ENCODE measurements at regions not wholly inside any gene's neighbourhood (a gene's known extent, or its start where the extent isn't known, plus 50 kb on each side); places are given as distances from the start of the nearest gene placed in this dataset.

DNA sequence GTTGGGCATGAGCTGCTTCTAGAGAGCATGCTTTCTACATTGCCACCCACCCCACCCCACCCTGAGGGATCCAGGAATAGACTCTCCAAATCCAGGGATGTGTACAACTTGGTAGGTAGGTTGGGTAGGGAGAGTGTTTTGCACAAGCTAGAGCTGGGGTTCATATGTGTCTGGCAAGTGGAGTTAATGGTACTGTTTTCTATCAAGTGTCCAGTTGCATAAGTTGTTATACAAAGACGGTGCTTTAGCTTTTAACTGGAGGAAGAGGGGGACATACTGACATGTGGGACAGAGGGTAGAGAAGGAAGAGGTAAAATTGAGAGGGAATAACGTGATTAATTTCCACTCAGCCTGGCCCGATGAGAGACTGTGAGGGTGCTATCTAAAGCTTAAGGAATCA, 51.0 kb upstream of the TNC start:
- no peak for DNase-seq

DNA sequence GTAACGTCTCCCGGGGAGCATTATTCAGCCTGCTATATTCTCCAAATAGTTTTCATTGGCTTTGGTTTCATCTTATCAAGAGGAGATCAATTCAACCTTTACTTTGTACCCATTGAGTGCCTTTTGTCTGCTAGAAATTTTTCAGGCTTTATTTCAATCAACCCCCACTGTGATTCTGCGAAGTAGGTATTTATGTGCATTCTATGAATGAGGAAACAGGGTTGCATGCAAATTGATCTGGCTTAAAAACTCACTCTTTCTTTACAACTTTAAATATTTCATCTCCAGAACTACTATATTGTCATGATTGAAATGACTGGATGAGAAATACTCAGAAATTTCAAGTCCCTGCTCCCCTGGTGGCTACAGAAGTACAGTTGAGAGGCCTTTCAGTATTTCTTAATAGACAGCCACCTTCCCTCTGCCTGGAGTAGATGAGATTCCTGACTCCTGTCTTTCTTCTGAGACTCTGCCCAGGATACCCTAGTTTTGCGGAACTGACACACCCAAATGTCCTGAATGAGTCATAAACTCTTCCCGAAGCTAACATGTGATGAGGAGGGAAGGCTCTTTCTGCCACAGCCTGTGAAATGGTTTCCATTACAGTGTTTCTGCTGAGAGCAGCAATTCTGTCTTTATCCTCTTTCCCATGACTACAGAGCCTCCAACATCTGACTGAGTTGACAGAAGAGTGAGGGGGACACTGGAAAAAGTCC, 52.6 kb upstream of the TNC start:
- no peak for DNase-seq

DNA sequence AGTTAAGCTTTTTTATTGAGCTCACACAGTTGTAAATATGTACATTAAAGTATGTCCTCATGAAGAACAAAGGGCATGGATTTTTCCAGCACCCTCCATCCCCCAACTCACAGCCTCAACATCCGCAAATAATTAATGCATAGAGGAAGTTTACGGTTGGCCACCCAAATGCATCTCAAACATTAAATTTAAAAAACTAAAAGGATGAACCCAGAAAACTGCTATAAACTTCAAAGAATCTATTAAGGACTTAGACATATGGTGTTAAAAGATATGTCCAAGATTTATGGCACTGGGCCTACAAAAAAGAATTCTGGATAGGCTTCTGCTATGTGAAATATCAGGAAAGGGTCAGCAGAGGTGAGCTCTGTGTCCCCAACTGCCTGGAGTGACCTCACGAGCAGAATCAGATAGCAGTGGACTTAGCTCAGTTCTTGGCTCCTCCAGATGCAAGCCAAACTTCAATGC, 54.0 kb upstream of the TNC start:
- DNase-seq, result no peak

DNA sequence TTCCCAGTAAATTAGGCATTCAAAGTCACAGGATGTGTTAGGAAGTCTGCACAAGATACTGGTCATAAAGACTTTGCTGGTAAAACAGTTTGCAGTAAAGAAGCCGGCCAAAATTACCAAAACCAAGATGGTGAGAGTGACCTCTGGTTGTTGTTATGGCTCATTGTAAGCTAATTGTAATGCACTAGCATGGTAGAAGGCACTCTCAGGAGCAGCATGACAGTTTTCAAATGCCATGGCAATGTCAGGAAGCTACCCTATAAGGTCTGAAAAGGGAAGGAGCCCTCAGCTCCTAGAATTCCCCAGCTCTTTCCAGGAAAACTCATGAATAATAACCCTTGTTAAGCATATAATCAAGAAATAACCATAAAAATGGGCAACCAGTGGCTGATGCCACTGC, 64.3 kb upstream of the TNC start:
- no peak for DNase-seq

DNA sequence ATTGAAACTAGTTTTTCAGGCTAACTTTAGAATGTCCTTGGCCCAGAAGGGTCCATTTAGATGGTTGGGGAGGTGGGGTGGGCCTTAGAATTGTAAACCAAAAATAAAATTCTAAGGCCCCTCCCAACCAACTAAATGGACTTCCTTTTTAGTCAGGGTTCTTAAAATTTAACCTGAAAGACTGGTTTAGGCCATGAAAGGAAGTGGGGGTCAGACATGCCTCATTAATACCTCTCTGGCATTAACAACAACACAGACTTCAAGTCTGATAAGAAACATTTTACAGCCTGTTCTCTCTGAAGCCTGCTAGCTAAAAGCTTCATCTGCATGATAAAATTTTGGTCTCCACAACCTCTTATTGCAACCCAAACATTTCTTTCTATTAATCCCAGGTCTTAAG, 65.5 kb upstream of the TNC start:
- DNase-seq, result no peak

DNA sequence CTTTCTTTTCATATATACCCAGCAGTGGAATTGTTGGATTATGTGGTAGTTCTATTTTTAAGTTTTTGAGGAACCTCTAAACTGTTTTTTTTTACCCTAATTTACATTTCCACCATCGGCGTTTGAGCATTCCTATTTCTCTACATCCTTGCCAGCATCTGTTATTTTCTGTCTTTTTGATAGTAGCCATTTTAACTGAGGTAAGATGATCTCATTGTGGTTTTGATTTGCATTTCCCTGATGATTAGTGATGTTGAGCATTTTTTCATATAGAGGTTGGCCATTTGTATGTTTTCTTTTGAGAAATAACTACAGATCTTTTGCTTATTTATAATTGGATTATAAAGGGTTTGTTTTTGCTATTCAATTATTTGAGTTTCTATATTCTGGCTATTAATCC, 71.7 kb upstream of the TNC start:
- no peak for DNase-seq

DNA sequence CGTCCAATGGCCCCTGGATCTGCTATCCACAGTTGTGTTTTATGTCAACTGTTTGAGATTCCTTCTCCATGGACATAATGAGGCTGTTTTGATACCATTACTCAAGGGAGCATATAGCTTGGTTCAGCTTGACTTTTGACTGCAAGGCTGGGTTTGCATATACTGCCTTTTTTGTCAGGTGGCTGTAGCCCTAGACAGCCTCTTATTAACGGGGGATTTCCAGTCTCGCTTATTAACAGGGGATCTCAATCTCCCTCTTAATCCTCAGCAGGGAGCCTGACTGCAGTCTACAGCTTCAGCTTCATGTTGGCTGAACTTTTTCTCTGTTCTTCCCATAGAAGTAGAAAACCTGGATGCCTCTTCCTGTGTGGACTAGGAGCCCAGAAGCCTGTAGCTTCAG, 73.7 kb upstream of the TNC start:
- DNase-seq, result no peak

DNA sequence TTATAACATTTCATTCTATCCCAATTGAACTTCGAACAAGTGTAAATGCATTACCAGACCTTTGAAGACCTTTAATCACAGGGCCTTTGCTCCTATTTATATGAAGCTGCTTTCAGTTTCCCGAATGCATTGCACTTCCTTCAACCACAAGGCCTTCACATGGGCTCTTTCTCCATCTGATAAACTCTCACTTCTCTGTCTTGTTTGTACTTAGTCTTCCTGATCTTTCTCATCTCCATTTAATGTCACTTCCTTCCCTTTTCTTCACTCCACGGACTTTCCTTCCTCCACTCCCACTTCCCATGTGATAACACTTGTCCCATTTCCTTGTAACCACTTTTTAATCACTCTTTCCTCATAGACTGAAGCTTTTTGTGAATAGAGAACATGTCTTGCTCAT, 74.3 kb upstream of the TNC start:
- DNase-seq, result no peak

DNA sequence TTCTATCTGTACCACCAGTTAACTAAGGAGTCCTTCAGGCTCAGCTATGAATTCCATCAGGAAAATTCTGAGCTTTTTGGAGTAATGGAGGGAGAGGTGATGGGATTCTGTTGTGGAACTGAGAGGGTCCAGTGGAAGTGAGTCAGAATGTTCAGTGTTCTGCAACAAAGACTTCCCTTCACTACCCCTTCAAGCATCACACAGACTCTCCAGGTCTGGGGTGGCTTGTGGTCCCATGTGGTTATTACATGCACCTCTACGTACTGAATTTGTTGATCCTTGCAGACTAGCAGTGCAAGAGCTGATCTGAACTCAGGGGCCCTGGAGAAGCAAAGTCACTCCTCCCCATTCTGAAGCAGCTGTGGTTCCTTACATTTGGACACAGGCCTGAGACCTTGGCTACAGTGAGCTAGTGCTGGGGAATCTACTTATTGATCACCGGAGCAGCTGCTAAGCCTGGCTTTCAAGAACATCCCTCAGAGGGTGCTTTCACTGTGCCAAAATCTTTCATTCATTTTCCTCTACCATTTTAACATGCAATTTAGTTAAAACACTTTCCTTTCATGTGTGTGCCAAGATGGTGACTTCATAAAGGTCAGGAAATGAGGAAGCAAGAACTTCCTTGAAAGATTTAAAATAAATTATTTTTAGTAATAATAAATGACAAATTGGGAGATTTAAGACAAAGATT, 75.0 kb upstream of the TNC start:
- DNase-seq, result no peak

DNA sequence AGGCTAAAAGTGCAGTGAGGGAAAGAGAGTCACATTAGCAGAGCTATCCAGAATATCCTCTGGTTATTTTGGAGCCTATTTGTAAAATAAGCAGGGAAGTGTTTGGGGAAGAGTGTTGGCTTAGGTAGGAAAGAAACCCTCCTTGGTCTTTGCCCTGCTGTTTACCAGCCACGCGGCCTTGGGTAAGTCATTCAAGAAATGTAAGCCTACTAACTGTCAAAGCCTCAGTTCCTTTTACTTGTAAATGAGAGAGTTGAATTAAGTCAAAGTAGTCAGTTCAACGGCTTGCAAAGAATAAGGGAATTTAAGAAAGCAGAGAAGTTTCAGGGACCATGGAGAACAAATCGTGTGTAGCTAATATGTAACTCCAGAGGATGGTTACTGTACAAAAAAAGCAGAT, 75.8 kb upstream of the TNC start:
- no peak for DNase-seq

DNA sequence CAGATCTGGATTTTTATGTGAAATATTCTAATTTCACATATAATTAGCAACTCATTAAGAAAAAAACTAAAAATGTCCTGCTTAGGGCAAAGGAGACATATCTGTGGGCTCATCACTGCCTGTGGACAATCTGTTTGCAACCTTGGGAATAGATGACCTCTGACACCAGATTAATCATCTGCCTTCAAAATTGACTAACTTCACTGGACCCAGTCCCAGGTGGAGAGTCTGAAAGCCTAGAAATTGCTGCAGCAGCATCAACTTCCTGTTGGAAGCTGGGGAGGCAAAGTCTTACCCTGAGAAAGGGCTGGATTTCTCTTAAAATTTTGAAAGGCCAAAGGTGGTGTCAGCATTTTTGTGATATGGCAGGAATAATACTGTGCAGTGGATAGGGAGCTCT, 76.3 kb upstream of the TNC start:
- no peak for DNase-seq

DNA sequence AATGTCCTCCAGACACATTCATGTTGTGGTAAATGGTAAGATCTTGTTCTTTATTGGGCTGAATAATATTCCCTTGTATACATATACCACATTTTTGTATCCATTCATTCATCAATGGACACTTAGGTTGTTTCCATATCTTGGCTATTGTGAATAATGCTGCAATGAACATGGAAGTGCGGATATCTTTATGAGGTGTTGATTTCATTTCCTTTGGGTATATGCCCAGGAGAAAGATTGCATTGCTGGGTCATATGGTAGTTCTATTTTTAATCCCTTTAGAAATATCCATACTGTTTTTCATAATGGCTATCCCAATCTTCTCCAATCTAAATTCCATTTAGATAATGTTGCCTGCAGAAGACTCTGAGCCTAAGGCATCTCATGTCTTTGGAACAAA, 78.0 kb upstream of the TNC start:
- DNase-seq, result no peak

DNA sequence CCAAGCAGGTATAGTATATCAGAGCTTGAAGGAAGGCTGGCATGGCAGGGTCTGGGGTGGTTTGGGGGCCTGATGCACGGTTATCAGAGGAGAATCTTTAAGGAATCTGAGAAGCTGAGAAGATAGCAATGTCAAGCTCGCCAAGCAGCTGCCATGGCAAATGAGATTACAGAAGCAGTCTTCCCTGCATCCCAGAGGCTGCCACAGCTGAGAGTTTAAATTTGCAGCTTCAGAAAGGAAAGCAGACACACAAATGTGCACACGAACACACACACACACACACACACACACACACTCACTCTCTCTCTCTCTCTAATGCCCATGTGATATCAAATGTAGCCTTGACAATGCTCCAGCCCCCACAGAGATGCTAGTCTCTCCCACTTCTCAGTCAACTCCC, 79.0 kb upstream of the TNC start:
- DNase-seq, result no peak

DNA sequence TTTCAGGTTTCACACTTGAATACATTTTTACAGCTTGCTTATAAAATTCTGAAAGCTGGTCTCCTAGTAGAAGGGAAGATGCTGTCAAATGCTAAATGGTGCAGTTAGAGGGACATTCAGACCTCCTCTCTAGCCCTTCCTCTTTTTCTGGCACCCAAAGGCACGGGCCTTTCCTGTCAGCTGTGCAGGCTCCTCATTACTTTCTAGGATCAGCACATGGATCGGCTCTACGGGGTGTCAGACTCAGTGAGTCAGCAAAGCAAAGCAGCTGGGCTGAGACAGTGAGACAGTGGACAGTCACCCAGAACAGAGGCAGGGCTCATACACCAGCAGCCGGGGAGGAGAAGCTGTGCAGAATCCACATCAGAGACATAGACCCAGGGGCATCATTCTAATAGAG, 80.0 kb upstream of the TNC start:
- no peak for DNase-seq

DNA sequence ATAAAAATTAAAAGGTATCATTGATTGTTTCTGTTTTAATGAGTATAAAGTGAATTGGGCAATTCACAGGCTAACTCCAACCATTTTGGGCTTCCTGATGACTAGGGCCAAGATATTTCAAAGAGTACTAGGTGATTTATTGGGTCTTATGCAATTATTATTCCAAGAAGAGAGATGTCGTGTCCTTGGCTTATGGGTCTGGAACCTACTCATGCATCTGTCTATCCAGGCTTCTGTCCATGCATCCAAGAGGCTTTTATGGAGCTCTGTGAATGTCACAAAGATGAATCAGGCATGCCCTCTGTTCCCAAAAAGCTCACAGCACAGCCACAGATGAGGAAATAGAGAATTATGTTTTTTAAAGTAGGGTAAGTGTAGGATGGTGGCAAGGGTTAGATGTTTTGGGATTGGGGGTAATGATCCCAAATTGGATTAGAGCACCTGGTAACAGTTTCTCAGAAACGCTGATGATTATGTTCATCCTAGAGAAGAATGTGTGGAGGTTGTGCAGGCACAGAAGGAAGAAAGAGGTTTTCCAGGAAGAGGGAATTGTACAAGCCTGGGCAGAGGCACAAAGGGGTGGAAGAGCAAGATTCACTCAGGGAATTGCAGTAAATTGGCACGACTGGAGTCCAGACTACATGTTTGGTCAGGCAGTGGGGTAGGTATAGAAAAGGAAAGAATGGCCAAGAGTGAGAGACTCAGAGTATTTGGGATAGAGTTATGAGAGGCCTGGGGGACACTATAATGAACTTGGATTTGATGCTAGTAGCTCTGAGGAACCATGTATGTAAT, 83.0 kb upstream of the TNC start:
- no peak for DNase-seq

DNA sequence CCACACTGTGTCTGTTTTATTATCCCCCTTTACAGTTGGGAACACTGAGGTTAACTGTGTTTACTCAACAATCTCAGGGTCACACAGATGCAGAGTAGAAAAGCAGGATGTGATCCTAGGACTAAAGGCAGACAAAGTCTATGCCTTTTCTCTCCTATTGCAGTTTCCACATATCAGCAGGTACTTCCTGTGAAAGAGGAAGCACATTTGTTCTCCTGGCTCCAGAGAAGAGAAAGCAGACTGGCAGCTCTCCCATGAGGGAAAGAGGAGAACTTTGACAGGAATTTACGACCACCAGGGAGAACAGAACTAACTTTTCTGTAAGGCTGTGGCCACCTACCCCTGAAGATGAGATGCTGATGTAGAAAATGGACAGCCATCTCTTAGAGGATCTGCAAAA, 84.2 kb upstream of the TNC start:
- DNase-seq, result no peak

DNA sequence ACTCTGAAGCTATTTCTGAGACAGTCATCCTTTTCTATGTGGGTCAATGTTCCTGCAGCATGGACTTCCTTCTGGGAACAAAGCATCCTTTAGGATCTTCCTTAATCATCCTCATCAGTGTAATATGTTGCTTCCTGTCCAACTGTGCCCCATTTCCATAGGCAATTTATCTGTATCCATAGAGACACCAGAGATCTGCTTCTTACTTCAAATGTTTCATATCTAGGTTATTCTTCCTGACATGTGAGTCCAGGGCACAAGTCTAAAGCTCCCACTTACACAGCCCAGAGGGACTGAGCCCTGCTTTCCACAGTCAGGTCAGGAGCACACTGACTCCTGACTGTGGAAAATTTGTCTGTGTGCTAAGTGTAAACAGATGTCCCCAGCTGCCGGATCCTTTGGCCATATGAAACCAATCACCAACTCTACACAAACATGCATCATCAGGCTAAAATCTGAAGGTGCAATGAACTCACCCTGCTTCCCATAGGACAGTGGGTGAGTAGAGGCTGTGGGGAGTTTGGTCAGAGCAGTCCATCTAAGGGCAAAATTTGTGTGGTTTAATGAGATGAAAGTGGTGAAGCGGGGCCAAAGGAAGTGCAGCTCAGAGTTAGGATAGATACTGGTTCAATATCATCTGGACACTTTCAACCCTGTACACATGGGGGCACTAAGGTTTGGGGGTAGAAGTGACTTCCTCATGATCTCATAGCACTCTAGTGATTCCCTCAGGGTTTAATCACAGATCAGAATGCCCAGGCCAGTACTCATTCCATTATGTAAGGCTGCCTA, 85.2 kb upstream of the TNC start:
- DNase-seq, result no peak

DNA sequence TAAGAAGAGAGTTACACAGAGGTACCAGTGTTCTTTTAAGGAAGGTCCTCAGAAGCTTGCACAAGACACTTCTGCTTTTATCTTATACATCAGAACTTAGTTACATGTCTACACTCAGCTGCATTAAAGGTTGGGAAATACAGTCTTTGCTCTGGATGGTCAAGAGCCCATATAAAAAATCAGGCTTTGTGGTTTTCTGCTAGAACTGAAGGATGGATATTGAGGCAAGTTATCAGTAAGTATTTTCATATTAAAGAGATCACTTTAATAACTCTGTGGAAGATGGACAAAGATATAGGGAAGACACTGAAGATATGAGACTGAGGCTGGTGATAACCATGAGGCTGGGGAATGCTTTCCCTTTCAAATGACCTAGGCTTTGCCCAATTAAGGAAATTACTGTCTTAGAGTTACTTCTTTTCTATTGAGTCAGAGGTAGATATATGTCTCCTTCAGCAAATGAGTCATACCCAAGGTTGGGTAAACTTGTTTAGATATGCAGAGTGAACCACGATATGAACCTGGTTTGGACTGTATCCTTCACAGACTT, 87.0 kb upstream of the TNC start:
- no peak for DNase-seq

DNA sequence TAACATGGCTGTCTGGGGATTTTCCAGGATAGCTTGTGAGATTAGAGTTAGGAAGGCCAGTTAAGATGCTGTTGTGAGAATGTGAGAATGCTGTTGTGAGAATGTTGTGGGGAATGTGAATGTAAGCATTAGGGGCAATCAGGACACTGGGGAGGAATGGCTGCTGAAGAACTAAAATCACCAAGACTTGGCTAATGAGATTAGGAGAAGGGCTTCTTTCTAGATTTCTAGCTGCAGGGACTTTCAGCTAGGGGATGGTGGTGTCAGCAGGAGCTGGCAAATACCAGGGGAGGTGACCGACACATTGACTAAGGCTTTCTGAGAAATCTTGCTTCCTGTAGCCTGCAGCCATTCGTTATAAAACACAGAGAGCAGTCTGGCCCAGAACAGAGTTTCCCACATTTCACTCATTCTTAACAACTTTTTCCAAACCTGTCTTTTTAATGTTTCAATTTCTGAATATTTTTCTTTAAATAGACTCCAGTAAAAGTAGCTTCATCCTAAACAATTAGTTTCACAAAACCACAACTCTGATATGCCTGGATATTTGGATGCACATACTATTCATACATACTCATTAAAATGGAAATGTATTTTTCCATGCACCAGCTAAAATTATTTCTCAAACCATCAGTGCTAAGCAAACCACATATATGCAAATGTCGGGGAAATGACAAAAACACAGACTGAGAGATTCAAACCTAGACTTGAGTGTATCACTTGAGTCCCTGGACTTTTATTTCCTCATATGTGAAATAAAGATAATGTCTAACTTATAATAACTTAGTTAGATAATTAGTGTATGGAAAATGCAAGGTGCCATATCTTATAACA, 89.3 kb upstream of the TNC start:
- no peak for DNase-seq

DNA sequence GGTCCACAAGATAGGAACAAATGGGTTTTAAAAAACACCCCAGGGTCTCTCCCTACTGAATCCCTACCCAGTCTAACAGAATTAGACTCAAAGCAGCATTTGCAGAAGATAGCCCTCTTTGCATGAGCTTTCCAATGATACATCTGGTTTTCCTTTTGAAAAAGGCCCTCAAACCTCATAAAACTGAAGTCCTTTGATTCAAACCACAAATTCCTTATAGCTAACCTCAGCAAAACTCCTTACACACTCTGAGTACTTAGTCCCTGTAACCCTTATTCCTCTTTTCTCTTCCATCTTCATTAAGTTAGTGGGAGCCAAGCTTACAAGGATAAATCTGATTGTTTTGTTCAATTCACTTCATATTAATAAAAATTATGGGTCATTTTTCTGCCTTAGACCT, 90.5 kb upstream of the TNC start:
- no peak for DNase-seq

DNA sequence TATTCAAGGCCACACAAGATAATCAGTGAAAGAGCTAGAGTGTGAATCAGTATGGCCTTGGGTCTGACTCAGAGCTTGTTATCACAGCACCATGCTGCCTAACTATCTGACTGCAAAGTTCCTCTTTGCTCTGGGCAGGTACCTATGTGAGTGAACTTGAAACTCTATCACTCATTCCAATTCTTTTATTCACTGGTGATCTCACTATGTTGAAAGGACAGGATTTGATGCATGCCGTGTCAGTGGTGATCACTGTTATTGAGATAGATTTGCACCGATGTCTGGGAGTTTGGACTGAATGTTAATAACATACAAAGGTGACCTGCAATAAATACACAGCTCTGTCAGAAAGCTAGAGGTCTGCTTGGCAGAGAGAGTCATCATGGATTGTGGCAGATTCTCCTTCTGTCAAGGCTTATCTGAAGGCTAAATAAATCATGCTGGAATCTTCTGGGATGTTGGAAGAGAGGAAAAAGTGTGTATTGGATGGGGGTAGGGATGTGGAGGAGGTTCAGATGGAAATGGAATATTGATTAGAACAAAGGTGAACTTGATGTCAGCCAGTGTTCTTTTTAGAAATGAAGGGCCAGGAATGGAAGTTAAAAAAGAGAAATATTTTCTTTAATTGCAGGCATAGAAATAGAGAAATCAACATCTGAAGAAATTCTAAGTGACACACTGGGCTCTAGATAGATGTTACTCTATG, 91.8 kb upstream of the TNC start:
- no peak for DNase-seq

Data from COR-L47 (cell line).